ENCODE measurements at regions not wholly inside any gene's neighbourhood (a gene's known extent, or its start where the extent isn't known, plus 50 kb on each side); places are given as distances from the start of the nearest gene placed in this dataset.
A peak's percentile ranks its signal among the peaks of the same experiment; 100 is the strongest.

DNA sequence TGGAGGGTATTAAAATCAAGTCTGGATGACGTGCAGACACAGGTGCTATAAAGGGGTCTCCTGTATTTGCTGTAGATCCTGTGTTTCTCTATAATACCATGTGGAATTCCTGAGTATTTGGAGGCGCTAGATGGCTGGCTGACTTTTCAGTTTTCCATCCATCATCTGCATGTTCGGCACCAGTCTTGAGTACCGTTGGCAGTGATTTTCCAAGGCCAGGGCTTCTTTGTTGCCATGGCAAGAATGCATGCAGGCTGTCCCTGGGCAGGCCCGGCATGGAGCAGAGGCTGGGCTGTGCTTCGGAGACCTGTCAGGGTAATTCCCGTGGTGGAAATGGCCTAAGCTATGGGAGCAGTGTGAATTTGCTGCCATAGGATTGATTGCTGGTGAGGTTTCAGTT lies 405.9 kb upstream of the HS6ST1 start:
- no peak for DNase-seq
- no peaks in the 10 kb centered on the region for H3K4me1 ChIP-seq
- no peaks in the 10 kb centered on the region for H3K27me3 ChIP-seq
- intact Hi-C loops (cut with DNase I; ENCODE audit: low total_unique reads) (no loop called here), in situ Hi-C loops (cut with MboI; ENCODE audit: low sequenced_read_pairs in 4 of 4) (no loop called here)
- ATAC-seq, result no peak
- H3K27ac ChIP-seq, result no peak overlapping the region
- H3K4me3 ChIP-seq, result no peak overlapping the region
- H3K36me3 ChIP-seq, result no peaks in the 10 kb centered on the region
- TF ChIP-seq, protein P1, sequence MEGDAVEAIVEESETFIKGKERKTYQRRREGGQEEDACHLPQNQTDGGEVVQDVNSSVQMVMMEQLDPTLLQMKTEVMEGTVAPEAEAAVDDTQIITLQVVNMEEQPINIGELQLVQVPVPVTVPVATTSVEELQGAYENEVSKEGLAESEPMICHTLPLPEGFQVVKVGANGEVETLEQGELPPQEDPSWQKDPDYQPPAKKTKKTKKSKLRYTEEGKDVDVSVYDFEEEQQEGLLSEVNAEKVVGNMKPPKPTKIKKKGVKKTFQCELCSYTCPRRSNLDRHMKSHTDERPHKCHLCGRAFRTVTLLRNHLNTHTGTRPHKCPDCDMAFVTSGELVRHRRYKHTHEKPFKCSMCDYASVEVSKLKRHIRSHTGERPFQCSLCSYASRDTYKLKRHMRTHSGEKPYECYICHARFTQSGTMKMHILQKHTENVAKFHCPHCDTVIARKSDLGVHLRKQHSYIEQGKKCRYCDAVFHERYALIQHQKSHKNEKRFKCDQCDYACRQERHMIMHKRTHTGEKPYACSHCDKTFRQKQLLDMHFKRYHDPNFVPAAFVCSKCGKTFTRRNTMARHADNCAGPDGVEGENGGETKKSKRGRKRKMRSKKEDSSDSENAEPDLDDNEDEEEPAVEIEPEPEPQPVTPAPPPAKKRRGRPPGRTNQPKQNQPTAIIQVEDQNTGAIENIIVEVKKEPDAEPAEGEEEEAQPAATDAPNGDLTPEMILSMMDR (IDR thresholded peaks at IDR 0.05 in 4 of 5, conservative IDR thresholded peaks at IDR 0.05 in 1 of 5), result no peak
- no peak for TF ChIP-seq POLR2A (IDR thresholded peaks at IDR 0.05)
- no peaks in the 10 kb centered on the region for H3K9me3 ChIP-seq

- in situ Hi-C loops (cut with MboI; ENCODE audit: low sequenced_read_pairs in 4 of 4) (loop anchor here in 3 of 4 donors (25.0 kb wide), 2 partner anchors 413 to 1137 kb away; partner anchors contain the start of gene HS6ST1 (in 1 of the 3)), intact Hi-C loops (cut with DNase I; ENCODE audit: low total_unique reads) (no loop called here)
- Histone ChIP-seq H3K36me3 (no peaks in the 10 kb centered on the region), H3K4me1 (no peaks in the 10 kb centered on the region), H3K9me3 (no peaks in the 10 kb centered on the region), H3K4me3 (no peak overlapping the region), H3K27ac (no peak overlapping the region), H3K27me3 (no peaks in the 10 kb centered on the region)
- ATAC-seq (no peak), DNase-seq (no peak)
- no peak for TF ChIP-seq POLR2A (IDR thresholded peaks at IDR 0.05)
- TF ChIP-seq, protein P1 (IDR thresholded peaks at IDR 0.05 in 4 of 5, conservative IDR thresholded peaks at IDR 0.05 in 1 of 5), result no peak
Measured at GRCh38 chr2:128724972-128725371, 406.3 kb upstream of the HS6ST1 start.

DNA sequence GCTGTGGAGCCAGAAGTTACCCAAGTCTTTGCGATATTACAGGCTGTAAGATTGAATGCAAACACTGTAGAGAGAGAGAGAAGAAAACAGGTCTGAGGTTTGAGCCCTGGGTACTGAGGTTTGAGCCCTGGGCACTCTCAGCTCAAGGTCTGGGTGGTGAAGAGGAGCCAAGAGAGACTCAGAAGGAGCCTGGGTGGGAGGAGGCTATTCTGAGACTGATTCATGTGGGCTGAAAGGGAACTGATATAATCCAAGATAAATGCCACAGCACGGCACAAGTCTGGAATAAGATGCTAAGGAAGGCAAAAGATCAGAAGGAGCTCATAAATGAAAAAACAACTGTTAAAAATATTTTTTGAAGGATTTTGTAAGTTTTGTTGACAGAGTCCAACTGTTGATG lies 407.6 kb upstream of the HS6ST1 start:
- H3K4me1 ChIP-seq, result no peaks in the 10 kb centered on the region

DNA sequence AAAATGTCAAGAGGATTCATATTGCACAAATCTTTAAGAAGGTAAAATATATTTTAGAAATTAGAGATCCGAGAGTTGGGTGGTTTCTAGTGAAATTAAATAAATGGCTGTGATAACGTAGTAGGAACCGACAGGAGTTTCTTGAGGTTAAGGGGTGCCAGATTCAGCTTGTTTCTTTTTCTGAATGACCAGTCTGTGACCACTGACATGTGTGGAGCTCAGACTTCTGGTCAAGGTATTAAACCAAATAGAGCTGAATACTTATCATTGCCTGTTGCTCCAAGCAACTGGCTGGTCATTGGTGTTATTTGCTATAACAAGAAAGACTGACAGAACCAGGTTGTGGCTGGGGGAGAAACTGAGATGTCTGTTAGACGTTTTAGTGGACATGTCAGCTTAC lies 408.2 kb upstream of the HS6ST1 start:
- Histone ChIP-seq H3K4me1 (no peaks in the 10 kb centered on the region), H3K27ac (no peak overlapping the region), H3K36me3 (no peaks in the 10 kb centered on the region), H3K9me3 (no peaks in the 10 kb centered on the region), H3K27me3 (no peaks in the 10 kb centered on the region), H3K4me3 (no peak overlapping the region)
- in situ Hi-C loops (cut with MboI; ENCODE audit: low sequenced_read_pairs in 4 of 4) (loop anchor here in 3 of 4 donors (25.0 kb wide), 2 partner anchors 415 to 1135 kb away; partner anchors contain the start of gene HS6ST1 (in 1 of the 3)), intact Hi-C loops (cut with DNase I; ENCODE audit: low total_unique reads) (no loop called here)
- DNase-seq, result no peak
- no peak for ATAC-seq
- no peak for TF ChIP-seq POLR2A (IDR thresholded peaks at IDR 0.05)
- TF ChIP-seq, protein P1 (IDR thresholded peaks at IDR 0.05 in 4 of 5, conservative IDR thresholded peaks at IDR 0.05 in 1 of 5), result no peak

More for the DNA sequence above, 407.6 kb upstream of the HS6ST1 start:
- DNase-seq (no peak), ATAC-seq (no peak)
- Histone ChIP-seq H3K9me3 (no peaks in the 10 kb centered on the region), H3K27ac (no peak overlapping the region), H3K27me3 (no peaks in the 10 kb centered on the region), H3K36me3 (no peaks in the 10 kb centered on the region), H3K4me3 (no peak overlapping the region)
- intact Hi-C loops (cut with DNase I; ENCODE audit: low total_unique reads), result no loop called here
- in situ Hi-C loops (cut with MboI; ENCODE audit: low sequenced_read_pairs in 4 of 4), result loop anchor here in 3 of 4 donors (25.0 kb wide), 2 partner anchors 414 to 1136 kb away; partner anchors contain the start of gene HS6ST1 (in 1 of the 3)
- TF ChIP-seq, protein P1 (IDR thresholded peaks at IDR 0.05 in 4 of 5, conservative IDR thresholded peaks at IDR 0.05 in 1 of 5), result no peak
- TF ChIP-seq POLR2A (IDR thresholded peaks at IDR 0.05), result no peak

DNA sequence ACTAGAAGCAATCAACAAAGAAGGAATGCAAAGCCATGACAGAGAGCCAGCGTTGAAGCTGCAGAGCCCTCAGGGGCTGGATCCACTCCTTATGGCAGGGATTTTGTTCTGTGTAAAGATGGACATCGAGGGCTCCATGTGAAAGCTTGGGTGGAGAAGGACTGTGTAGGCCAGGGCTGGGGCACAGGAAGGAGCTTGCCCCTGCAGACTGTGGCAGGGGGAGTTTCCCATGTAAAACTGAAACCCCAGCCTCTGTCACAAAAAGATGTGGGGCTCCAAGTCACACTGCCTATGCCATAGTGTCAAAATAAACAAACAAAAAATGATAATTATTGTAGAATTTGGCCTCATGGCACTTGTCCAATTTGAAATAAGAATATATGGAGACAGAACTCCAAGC lies 408.7 kb upstream of the HS6ST1 start:
- in situ Hi-C loops (cut with MboI; ENCODE audit: low sequenced_read_pairs in 4 of 4) (loop anchor here in 3 of 4 donors (25.0 kb wide), 2 partner anchors 415 to 1135 kb away; partner anchors contain the start of gene HS6ST1 (in 1 of the 3)), intact Hi-C loops (cut with DNase I; ENCODE audit: low total_unique reads) (no loop called here)
- H3K36me3 ChIP-seq, result no peaks in the 10 kb centered on the region
- ATAC-seq (no peak), DNase-seq (no peak)
- H3K4me3 ChIP-seq, result no peak overlapping the region
- TF ChIP-seq POLR2A (IDR thresholded peaks at IDR 0.05), result no peak
- TF ChIP-seq, protein P1 (IDR thresholded peaks at IDR 0.05 in 4 of 5, conservative IDR thresholded peaks at IDR 0.05 in 1 of 5), result no peak
- H3K4me1 ChIP-seq, result no peaks in the 10 kb centered on the region
- H3K27me3 ChIP-seq, result no peaks in the 10 kb centered on the region
- H3K9me3 ChIP-seq, result no peaks in the 10 kb centered on the region
- peak overlapping the region in 1 of 4 donors; percentile 26 for H3K27ac ChIP-seq
